Endothelial cell of umbilical vein (primary cell): ENCODE measurements at regions not wholly inside any gene's neighbourhood (a gene's known extent, or its start where the extent isn't known, plus 50 kb on each side); places are given as distances from the start of the nearest gene placed in this dataset.

Source experiments
- BruUV-seq: library from RNA; stranded (reverse); fragments of 400-500 nt; replicated peaks from 2 replicates; lab custom pipeline; 2021; lab: Mats Ljungman, UMichigan
- CTCF ChIA-PET: fragments of 300-600, 350-600 bp; sonication (Branson Sonifier 250); formaldehyde crosslinking; loops from one replicate; lab custom pipeline; 2021; ENCODE audit warnings: antibody characterized with exemption, inconsistent platforms; lab: Charles Lee
- POLR2A ChIA-PET: fragments of 300-600, 350-600 bp; sonication (Branson Sonifier 250); formaldehyde crosslinking; loops from one replicate; lab custom pipeline; 2021; ENCODE audit warnings: antibody characterized with exemption, inconsistent platforms; lab: Charles Lee
- DNase-seq: peaks from one replicate; pipeline ENCODE4 v3.0.0-alpha.2; 2011; ENCODE audit warnings: low read depth, low spot score
- FAIRE-seq: peaks from 2 replicates; lab custom pipeline; 2011; peaks lifted over from hg19 to GRCh38; lab: Jason Lieb, UNC
- H2AFZ ChIP-seq: 2 replicates; pipeline ENCODE4 v1.6.0; 2012; ENCODE audit warnings: low read depth, low read length, control low read depth, inconsistent platforms
- H3K27ac ChIP-seq: 2 replicates; pipeline ENCODE4 v1.5.1; 2011; ENCODE audit warnings: low read depth, mild to moderate bottlenecking, control low read depth, low read length, moderate library complexity; ENCODE audit not compliant: insufficient read depth
- H3K27me3 ChIP-seq, 2 experiments: 2 replicates each; pipeline versions ENCODE4 v1.6.0 to v1.6.1; 2011; ENCODE audit warnings: low read length in 2 of 2, mixed read lengths in 1 of 2; ENCODE audit not compliant: control insufficient read depth in 2 of 2, insufficient read depth in 2 of 2
- H3K36me3 ChIP-seq, 2 experiments: 2 replicates in 1 of 2; 3 replicates in 1 of 2; pipeline ENCODE4 v1.5.1; 2011; ENCODE audit warnings: low read length in 2 of 2, mild to moderate bottlenecking in 1 of 2, moderate library complexity in 1 of 2; ENCODE audit not compliant: control insufficient read depth in 2 of 2, insufficient read depth in 2 of 2; ENCODE audit errors: extremely low read depth in 1 of 2
- H3K4me1 ChIP-seq: 3 replicates; pipeline ENCODE4 v1.5.1; 2011; ENCODE audit warnings: mild to moderate bottlenecking, low read length; ENCODE audit not compliant: control insufficient read depth, insufficient read depth; ENCODE audit errors: extremely low read depth
- H3K4me2 ChIP-seq: 2 replicates; pipeline ENCODE4 v1.6.1; 2011; ENCODE audit warnings: low read length, control low read depth, mixed read lengths; ENCODE audit not compliant: insufficient read depth
- H3K4me3 ChIP-seq, 3 experiments: fragments of 200-600 bp in 1 of 3; sonication (generic), shearing (Covaris generic) in 1 of 3; replicated peaks in 1 of 3; 2 replicates each; pipeline ENCODE4 v1.5.1; 2011 to 2016; ENCODE audit warnings: control low read depth in 3 of 3, low read length in 3 of 3, mild to moderate bottlenecking in 2 of 3, inconsistent platforms in 1 of 3, low read depth in 1 of 3, moderate library complexity in 1 of 3; ENCODE audit not compliant: insufficient read depth in 1 of 3
- H3K79me2 ChIP-seq: 2 replicates; pipeline ENCODE4 v1.6.0; 2012; ENCODE audit warnings: low read length, inconsistent platforms; ENCODE audit not compliant: control insufficient read depth, insufficient read depth
- H3K9ac ChIP-seq: replicated peaks from 2 replicates; pipeline ENCODE3; 2011; ENCODE audit warnings: low read length, control low read depth; ENCODE audit not compliant: insufficient read depth; ENCODE audit errors: extremely low read depth
- H3K9me1 ChIP-seq: replicated peaks from 3 replicates; pipeline ENCODE4 v1.6.0; 2011; ENCODE audit warnings: mild to moderate bottlenecking, low read length; ENCODE audit not compliant: control insufficient read depth, insufficient read depth; ENCODE audit errors: extremely low read depth
- H3K9me3 ChIP-seq: replicated peaks from 2 replicates; pipeline ENCODE4 v1.5.1; 2012; ENCODE audit warnings: low read length, inconsistent platforms; ENCODE audit not compliant: control insufficient read depth, insufficient read depth
- H4K20me1 ChIP-seq: replicated peaks from 2 replicates; pipeline ENCODE3; 2011; ENCODE audit warnings: mild to moderate bottlenecking, low read length; ENCODE audit not compliant: control insufficient read depth, insufficient read depth; ENCODE audit errors: extremely low read depth
- EZH2 ChIP-seq: IDR thresholded peaks from 2 replicates; pipeline ENCODE4 v1.6.1; 2012; ENCODE audit warnings: borderline replicate concordance, low read depth, mild to moderate bottlenecking, moderate library complexity, low read length, inconsistent platforms; ENCODE audit not compliant: severe bottlenecking
- FOS ChIP-seq: IDR thresholded peaks from 2 replicates; pipeline ENCODE4 v1.6.1; 2011; ENCODE audit warnings: mild to moderate bottlenecking, low read length, moderate library complexity, borderline replicate concordance; ENCODE audit not compliant: insufficient read depth
- GATA2 ChIP-seq: IDR thresholded peaks from 2 replicates; pipeline ENCODE4 v1.7.0; 2011; ENCODE audit warnings: low read depth, mild to moderate bottlenecking, moderate library complexity, mixed read lengths, low read length; ENCODE audit not compliant: insufficient read length, insufficient read depth
- JUN ChIP-seq: IDR thresholded peaks from 2 replicates; pipeline ENCODE4 v1.6.1; 2011; ENCODE audit warnings: borderline replicate concordance, low read depth; ENCODE audit not compliant: insufficient read length, insufficient read depth
- MYC ChIP-seq: IDR thresholded peaks from one replicate; pipeline ENCODE4 v1.6.1; 2011; ENCODE audit warnings: mild to moderate bottlenecking, low read depth, low read length
- POLR2A ChIP-seq: IDR thresholded peaks from 2 replicates; pipeline ENCODE4 v1.6.1; 2012; ENCODE audit warnings: low read depth, mild to moderate bottlenecking, control low read depth, low read length
- POLR2AphosphoS5 ChIP-seq: IDR thresholded peaks from 2 replicates; pipeline ENCODE4 v1.6.1; 2012; ENCODE audit warnings: low read depth, mild to moderate bottlenecking, control low read depth, low read length, moderate library complexity; ENCODE audit not compliant: insufficient read depth
- dilution Hi-C: fragments of 300-500 bp; cut with MboI; formaldehyde crosslinking; loops from one replicate; pipeline ENCODE4 v1.15.0; 2019; ENCODE audit warnings: low sequenced_read_pairs; ENCODE audit not compliant: extremely low pct_ligation_motif_present
- intact Hi-C: fragments of 100-400 bp; cut with micrococcal nuclease; formaldehyde crosslinking; loops from one replicate; pipeline ENCODE4 v1.10.0; 2022
- TF ChIP-seq, protein P1 (sequence below), 2 donors: IDR thresholded peaks; 1 replicate in 1 of 2; 2 replicates in 1 of 2; pipeline ENCODE4 v1.5.1; 2011; ENCODE audit warnings: low read length in 2 of 2, mild to moderate bottlenecking in 2 of 2, moderate library complexity in 2 of 2, control low read depth in 1 of 2, inconsistent platforms in 1 of 2, low read depth in 1 of 2; ENCODE audit not compliant: insufficient read depth in 1 of 2; ENCODE audit errors: extremely low read depth in 1 of 2
- TF ChIP-seq, protein P2 (sequence below): IDR thresholded peaks from 2 replicates; pipeline ENCODE4 v1.6.1; 2011; ENCODE audit not compliant: insufficient read depth, insufficient read length

DNA sequence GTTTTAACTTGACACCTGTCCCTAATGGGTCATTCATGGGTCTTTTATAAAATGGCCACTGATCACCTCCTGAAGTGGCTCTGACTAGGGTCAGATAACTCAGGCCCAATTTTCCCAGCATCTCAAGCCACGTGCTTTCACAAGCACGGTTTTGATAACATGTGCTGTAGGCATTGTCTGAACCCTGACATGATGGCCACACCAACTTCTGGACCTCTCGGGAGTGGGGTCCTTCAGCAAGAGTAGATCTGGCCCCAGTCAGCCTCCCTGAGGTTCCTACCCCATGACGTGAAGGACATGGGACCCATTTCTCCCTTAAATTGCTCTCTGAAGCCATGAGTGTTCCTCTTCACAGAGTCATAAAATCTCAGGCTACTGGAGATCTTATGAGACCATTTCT, 60.4 kb upstream of the CCND1 start:
- dilution Hi-C loops = no loop called here

More for the DNA sequence above, 60.4 kb upstream of the CCND1 start:
- ChIA-PET CTCF (no interaction called here), POLR2A (no interaction called here)
- DNase-seq = no peak
- no peaks in the 10 kb centered on the region for H4K20me1 ChIP-seq
- H3K9me1 ChIP-seq = no peaks in the 10 kb centered on the region
- BruUV-seq = no TSS peak
- no peak for FAIRE-seq
- no peak overlapping the region for H3K4me3 ChIP-seq
- TF ChIP-seq POLR2A = no peak
- TF ChIP-seq, protein P1, sequence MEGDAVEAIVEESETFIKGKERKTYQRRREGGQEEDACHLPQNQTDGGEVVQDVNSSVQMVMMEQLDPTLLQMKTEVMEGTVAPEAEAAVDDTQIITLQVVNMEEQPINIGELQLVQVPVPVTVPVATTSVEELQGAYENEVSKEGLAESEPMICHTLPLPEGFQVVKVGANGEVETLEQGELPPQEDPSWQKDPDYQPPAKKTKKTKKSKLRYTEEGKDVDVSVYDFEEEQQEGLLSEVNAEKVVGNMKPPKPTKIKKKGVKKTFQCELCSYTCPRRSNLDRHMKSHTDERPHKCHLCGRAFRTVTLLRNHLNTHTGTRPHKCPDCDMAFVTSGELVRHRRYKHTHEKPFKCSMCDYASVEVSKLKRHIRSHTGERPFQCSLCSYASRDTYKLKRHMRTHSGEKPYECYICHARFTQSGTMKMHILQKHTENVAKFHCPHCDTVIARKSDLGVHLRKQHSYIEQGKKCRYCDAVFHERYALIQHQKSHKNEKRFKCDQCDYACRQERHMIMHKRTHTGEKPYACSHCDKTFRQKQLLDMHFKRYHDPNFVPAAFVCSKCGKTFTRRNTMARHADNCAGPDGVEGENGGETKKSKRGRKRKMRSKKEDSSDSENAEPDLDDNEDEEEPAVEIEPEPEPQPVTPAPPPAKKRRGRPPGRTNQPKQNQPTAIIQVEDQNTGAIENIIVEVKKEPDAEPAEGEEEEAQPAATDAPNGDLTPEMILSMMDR (IDR thresholded peaks at IDR 0.05; ENCODE audit: extremely low read depth in 1 of 2, insufficient read depth in 1 of 2, low read depth in 1 of 2, low read length in 2 of 2) = no peak
- no peak for TF ChIP-seq EZH2
- TF ChIP-seq, protein P2, sequence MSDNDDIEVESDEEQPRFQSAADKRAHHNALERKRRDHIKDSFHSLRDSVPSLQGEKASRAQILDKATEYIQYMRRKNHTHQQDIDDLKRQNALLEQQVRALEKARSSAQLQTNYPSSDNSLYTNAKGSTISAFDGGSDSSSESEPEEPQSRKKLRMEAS = no peak
- no peak for TF ChIP-seq POLR2AphosphoS5
- no peak for TF ChIP-seq JUN
- no peak for TF ChIP-seq MYC
- no peak for TF ChIP-seq FOS
- no peak for TF ChIP-seq GATA2
- no peaks in the 10 kb centered on the region for H3K4me1 ChIP-seq
- H3K9ac ChIP-seq = no peak overlapping the region
- intact Hi-C loops = no loop called here
- peaks cover 1 to 10% of the 10 kb centered on the region in 2 experiments for H3K27me3 ChIP-seq
- H2AFZ ChIP-seq = no peak overlapping the region
- H3K36me3 ChIP-seq = no peaks in the 10 kb centered on the region
- H3K9me3 ChIP-seq = no peaks in the 10 kb centered on the region
- no peak overlapping the region for H3K27ac ChIP-seq
- H3K79me2 ChIP-seq = no peaks in the 10 kb centered on the region
- no peak overlapping the region for H3K4me2 ChIP-seq
